Neuron (in vitro differentiated cells): ENCODE measurements at regions not wholly inside any gene's neighbourhood (a gene's known extent, or its start where the extent isn't known, plus 50 kb on each side); places are given as distances from the start of the nearest gene placed in this dataset.
"Not testable (repeated sequence)": the region's sequence is repeated elsewhere in the genome, so short reads cannot be mapped to it uniquely, and the experiment has no call there.

Experiments
- H2AFZ ChIP-seq: one replicate; pipeline ENCODE4 v1.6.1; 2013; ENCODE audit warnings: low read depth, mild to moderate bottlenecking, inconsistent platforms, low read length, moderate library complexity
- H3K27me3 ChIP-seq: one replicate; pipeline ENCODE4 v1.6.1; 2013; ENCODE audit warnings: low read length; ENCODE audit not compliant: insufficient read depth
- H3K36me3 ChIP-seq: one replicate; pipeline ENCODE4 v1.6.1; 2013; ENCODE audit warnings: low read length; ENCODE audit not compliant: insufficient read depth
- H3K4me1 ChIP-seq: one replicate; pipeline ENCODE4 v1.6.1; 2013; ENCODE audit warnings: low read length; ENCODE audit not compliant: insufficient read depth
- H3K4me3 ChIP-seq: 2 replicates; pipeline ENCODE4 v1.5.1; 2013; ENCODE audit warnings: mild to moderate bottlenecking, low read length, moderate library complexity
- H3K9me3 ChIP-seq: one replicate; pipeline ENCODE4 v1.6.1; 2013; ENCODE audit warnings: low read length

- Histone ChIP-seq H3K9me3 (no peaks in the 10 kb centered on the region), H3K27me3 (no peaks in the 10 kb centered on the region), H3K4me3 (no peak overlapping the region), H2AFZ (no peak overlapping the region), H3K36me3 (no peaks in the 10 kb centered on the region), H3K4me1 (no peaks in the 10 kb centered on the region)
Observed at GRCh38 chr2:192655916-192656315, 461.2 kb upstream of the TMEFF2 start.

- H3K4me1 ChIP-seq = no peaks in the 10 kb centered on the region
- no peak overlapping the region for H2AFZ ChIP-seq
- H3K27me3 ChIP-seq = no peaks in the 10 kb centered on the region
- no peaks in the 10 kb centered on the region for H3K36me3 ChIP-seq
- no peaks in the 10 kb centered on the region for H3K9me3 ChIP-seq
- H3K4me3 ChIP-seq = no peak overlapping the region
Observed at GRCh38 chr2:192645811-192646598, 451.3 kb upstream of the TMEFF2 start.

GRCh38 chr2:192634557-192634956 is 439.8 kb upstream of the TMEFF2 start:
- Histone ChIP-seq H2AFZ (no peak overlapping the region), H3K9me3 (no peaks in the 10 kb centered on the region), H3K27me3 (no peaks in the 10 kb centered on the region), H3K36me3 (no peaks in the 10 kb centered on the region), H3K4me3 (no peak overlapping the region), H3K4me1 (no peaks in the 10 kb centered on the region)

GRCh38 chr2:192628017-192628416 is 433.3 kb upstream of the TMEFF2 start:
- no peaks in the 10 kb centered on the region for H3K9me3 ChIP-seq
- H3K36me3 ChIP-seq = no peaks in the 10 kb centered on the region
- H2AFZ ChIP-seq = no peak overlapping the region
- H3K4me1 ChIP-seq = no peaks in the 10 kb centered on the region
- H3K4me3 ChIP-seq = no peak overlapping the region
- no peaks in the 10 kb centered on the region for H3K27me3 ChIP-seq

GRCh38 chr2:192615105-192615504 is 420.4 kb upstream of the TMEFF2 start:
- Histone ChIP-seq H3K4me1 (no peaks in the 10 kb centered on the region), H3K36me3 (no peaks in the 10 kb centered on the region), H3K9me3 (no peaks in the 10 kb centered on the region), H3K27me3 (no peaks in the 10 kb centered on the region), H3K4me3 (no peak overlapping the region), H2AFZ (no peak overlapping the region)

- H3K36me3 ChIP-seq = no peaks in the 10 kb centered on the region
- no peaks in the 10 kb centered on the region for H3K4me1 ChIP-seq
- H3K9me3 ChIP-seq = no peaks in the 10 kb centered on the region
- no peaks in the 10 kb centered on the region for H3K27me3 ChIP-seq
- no peak overlapping the region for H3K4me3 ChIP-seq
- H2AFZ ChIP-seq = no peak overlapping the region
Observed at GRCh38 chr2:192604295-192604694, 409.6 kb upstream of the TMEFF2 start.

GRCh38 chr2:192598649-192599048 is 403.9 kb upstream of the TMEFF2 start:
- not testable (repeated sequence) for H3K27me3 ChIP-seq, H3K4me1 ChIP-seq, H3K36me3 ChIP-seq, H3K4me3 ChIP-seq, H3K9me3 ChIP-seq, H2AFZ ChIP-seq

- Histone ChIP-seq H3K4me1 (no peaks in the 10 kb centered on the region), H3K36me3 (no peaks in the 10 kb centered on the region), H2AFZ (no peak overlapping the region), H3K4me3 (no peak overlapping the region), H3K27me3 (no peaks in the 10 kb centered on the region), H3K9me3 (no peaks in the 10 kb centered on the region)
Observed at GRCh38 chr2:192593561-192593960, 398.8 kb upstream of the TMEFF2 start.

- H3K4me3 ChIP-seq = no peak overlapping the region
- H3K9me3 ChIP-seq = no peaks in the 10 kb centered on the region
- no peak overlapping the region for H2AFZ ChIP-seq
- H3K36me3 ChIP-seq = no peaks in the 10 kb centered on the region
- no peaks in the 10 kb centered on the region for H3K4me1 ChIP-seq
- H3K27me3 ChIP-seq = no peaks in the 10 kb centered on the region
Observed at GRCh38 chr2:192591617-192592016, 396.9 kb upstream of the TMEFF2 start.

- Histone ChIP-seq H3K9me3 (no peaks in the 10 kb centered on the region), H3K27me3 (no peaks in the 10 kb centered on the region), H3K4me1 (no peaks in the 10 kb centered on the region), H3K4me3 (no peak overlapping the region), H2AFZ (no peak overlapping the region), H3K36me3 (no peaks in the 10 kb centered on the region)
Observed at GRCh38 chr2:192585418-192585817, 390.7 kb upstream of the TMEFF2 start.

GRCh38 chr2:192584976-192585375 is 390.2 kb upstream of the TMEFF2 start:
- Histone ChIP-seq H3K4me1 (no peaks in the 10 kb centered on the region), H2AFZ (no peak overlapping the region), H3K27me3 (no peaks in the 10 kb centered on the region), H3K36me3 (no peaks in the 10 kb centered on the region), H3K9me3 (no peaks in the 10 kb centered on the region), H3K4me3 (no peak overlapping the region)

- no peaks in the 10 kb centered on the region for H3K9me3 ChIP-seq
- H3K36me3 ChIP-seq = no peaks in the 10 kb centered on the region
- H3K4me1 ChIP-seq = no peaks in the 10 kb centered on the region
- H2AFZ ChIP-seq = no peak overlapping the region
- no peak overlapping the region for H3K4me3 ChIP-seq
- H3K27me3 ChIP-seq = no peaks in the 10 kb centered on the region
Observed at GRCh38 chr2:192579965-192580700, 385.4 kb upstream of the TMEFF2 start.

GRCh38 chr2:192578780-192579179 is 384.0 kb upstream of the TMEFF2 start:
- Histone ChIP-seq H3K9me3 (no peaks in the 10 kb centered on the region), H3K27me3 (no peaks in the 10 kb centered on the region), H3K4me3 (no peak overlapping the region), H2AFZ (no peak overlapping the region), H3K36me3 (no peaks in the 10 kb centered on the region), H3K4me1 (no peaks in the 10 kb centered on the region)
